ENCODE measurements at regions not wholly inside any gene's neighbourhood (a gene's known extent, or its start where the extent isn't known, plus 50 kb on each side); places are given as distances from the start of the nearest gene placed in this dataset.

- no peak for DNase-seq (ENCODE audit: low spot score)
These were observed 54.4 kb upstream of the IRF2 start for GRCh38 chr4:184528713-184529112.

GRCh38 chr4:184528051-184528450 is 53.7 kb upstream of the IRF2 start:
- no peak for DNase-seq (ENCODE audit: low spot score)

- no peak for DNase-seq (ENCODE audit: low spot score)
These were observed 51.9 kb upstream of the IRF2 start for GRCh38 chr4:184526228-184526627.
